Osteoblast (primary cell): ENCODE measurements at regions not wholly inside any gene's neighbourhood (a gene's known extent, or its start where the extent isn't known, plus 50 kb on each side); places are given as distances from the start of the nearest gene placed in this dataset.

Source experiments
- DNase-seq: peaks from one replicate; pipeline ENCODE4 v3.0.0; 2011; ENCODE audit warnings: low spot score, mixed read lengths; ENCODE audit not compliant: insufficient read length; ENCODE audit errors: missing footprints
- H2AFZ ChIP-seq: 2 replicates; pipeline ENCODE4 v1.6.0; 2011; ENCODE audit warnings: mild to moderate bottlenecking, low read length
- H3K27ac ChIP-seq: 2 replicates; pipeline ENCODE4 v1.5.1; 2011; ENCODE audit warnings: mild to moderate bottlenecking, low read depth, low read length, moderate library complexity
- H3K27me3 ChIP-seq: 2 replicates; pipeline ENCODE4 v1.6.0; 2012; ENCODE audit warnings: mild to moderate bottlenecking, control low read depth, inconsistent platforms, low read length, moderate library complexity; ENCODE audit not compliant: insufficient read depth
- H3K36me3 ChIP-seq: 2 replicates; pipeline ENCODE4 v1.5.1; 2011; ENCODE audit warnings: mild to moderate bottlenecking, low read length, control low read depth, moderate library complexity; ENCODE audit not compliant: insufficient read depth
- H3K4me1 ChIP-seq: 2 replicates; pipeline ENCODE4 v1.5.1; 2011; ENCODE audit warnings: mild to moderate bottlenecking, low read length, control low read depth, moderate library complexity; ENCODE audit not compliant: insufficient read depth
- H3K4me2 ChIP-seq: 2 replicates; pipeline ENCODE4 v1.6.0; 2011; ENCODE audit warnings: mild to moderate bottlenecking, low read length; ENCODE audit not compliant: insufficient read depth
- H3K4me3 ChIP-seq: fragments of 200-600 bp; sonication (generic); 3 replicates; pipeline ENCODE4 v1.5.1; 2012; ENCODE audit warnings: mild to moderate bottlenecking, low read length, inconsistent platforms; ENCODE audit not compliant: insufficient read depth
- H3K79me2 ChIP-seq: 2 replicates; pipeline ENCODE4 v1.6.0; 2012; ENCODE audit warnings: mild to moderate bottlenecking, low read length, control low read depth, inconsistent platforms; ENCODE audit not compliant: insufficient read depth
- H3K9me3 ChIP-seq: 2 replicates; pipeline ENCODE4 v1.5.1; 2011; ENCODE audit warnings: low read depth, low read length, control low read depth
- H4K20me1 ChIP-seq: 2 replicates; pipeline ENCODE4 v1.6.0; 2012; ENCODE audit warnings: mild to moderate bottlenecking, low read length, control low read depth; ENCODE audit not compliant: insufficient read depth
- CTCF ChIP-seq: IDR thresholded peaks from 2 replicates; pipeline ENCODE4 v1.5.1; 2011; ENCODE audit warnings: mild to moderate bottlenecking, low read depth, low read length, moderate library complexity; ENCODE audit errors: extremely low read depth

DNA sequence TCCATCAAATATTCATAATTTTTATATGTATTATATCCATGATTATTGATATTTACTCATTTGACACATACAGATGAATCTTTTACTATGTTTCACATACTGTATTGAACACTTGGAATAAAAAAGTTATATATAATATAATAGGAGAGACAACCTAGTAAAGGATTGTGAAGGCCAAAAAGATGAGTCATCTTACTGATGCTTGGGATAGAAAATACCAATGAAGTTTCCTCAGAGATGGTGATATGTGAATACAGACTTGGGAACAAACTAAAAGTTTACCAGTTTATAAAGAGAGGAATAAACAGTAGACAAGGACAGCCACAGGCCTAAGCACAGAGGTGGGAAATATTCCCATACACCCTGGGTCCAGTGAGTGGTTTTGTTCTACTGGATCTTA is 743.9 kb upstream of the FLRT2 start:
- DNase-seq: no peak
- Histone ChIP-seq H2AFZ (no peak overlapping the region), H3K79me2 (no peaks in the 10 kb centered on the region), H3K4me1 (no peaks in the 10 kb centered on the region), H3K27me3 (no peaks in the 10 kb centered on the region), H3K36me3 (no peaks in the 10 kb centered on the region), H4K20me1 (no peaks in the 10 kb centered on the region), H3K4me3 (no peak overlapping the region), H3K4me2 (no peak overlapping the region), H3K27ac (no peak overlapping the region), H3K9me3 (no peaks in the 10 kb centered on the region)
- no peak for TF ChIP-seq CTCF

DNA sequence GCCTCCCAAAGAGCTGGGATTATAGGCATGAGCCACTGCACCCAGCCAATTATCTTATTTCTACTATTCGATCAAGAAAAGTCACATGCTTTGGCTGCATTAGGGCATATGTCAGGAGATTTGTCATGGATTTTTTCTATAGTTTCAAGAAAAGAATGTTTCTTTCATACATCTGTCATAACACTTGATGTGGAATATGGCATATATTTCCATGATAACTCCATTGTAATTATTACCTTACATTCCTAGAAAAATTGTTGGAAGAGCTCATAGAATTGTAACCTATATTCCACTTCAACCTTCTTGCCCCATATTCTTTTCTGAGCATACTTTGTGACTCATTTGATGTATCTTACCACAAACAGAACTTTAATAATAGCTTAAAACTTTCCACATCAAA is 740.9 kb upstream of the FLRT2 start:
- Histone ChIP-seq H3K36me3 (no peaks in the 10 kb centered on the region), H3K4me3 (no peak overlapping the region)

DNA sequence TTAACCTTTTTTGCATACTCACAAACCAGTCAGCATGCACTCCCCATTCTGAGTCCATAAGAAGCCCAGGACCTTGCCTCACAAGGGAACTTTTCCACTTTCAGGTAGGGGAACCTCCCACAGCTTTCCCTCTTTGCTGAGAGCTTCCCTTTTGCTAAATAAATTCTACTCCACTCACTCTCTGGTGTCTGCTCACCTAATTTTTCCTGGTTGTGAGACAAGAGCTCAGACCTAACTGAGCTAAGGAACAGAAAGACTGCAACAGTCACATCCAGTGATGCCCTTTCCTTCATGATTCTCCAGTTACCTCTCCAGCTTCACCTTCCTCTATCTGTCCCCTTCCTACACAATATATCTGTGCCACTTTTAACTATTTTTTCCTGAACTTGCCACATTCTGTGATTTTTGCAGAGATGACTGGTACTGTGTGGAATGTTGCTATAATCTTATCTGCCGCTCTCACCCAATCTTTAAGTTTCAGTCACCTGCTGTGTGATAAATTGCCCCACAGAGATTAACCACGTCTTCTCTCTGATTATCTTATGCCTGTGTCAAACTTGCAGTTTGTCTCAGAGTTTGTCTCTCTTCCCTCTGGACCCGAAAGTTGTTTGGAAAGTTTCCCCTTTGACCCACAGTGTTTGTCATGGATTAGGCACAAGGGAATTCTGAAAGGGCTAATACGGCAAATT is 737.1 kb upstream of the FLRT2 start:
- Histone ChIP-seq H2AFZ (no peak overlapping the region), H3K9me3 (no peaks in the 10 kb centered on the region), H3K4me1 (no peaks in the 10 kb centered on the region), H3K4me3 (no peak overlapping the region), H3K27me3 (no peaks in the 10 kb centered on the region), H3K36me3 (no peaks in the 10 kb centered on the region), H3K4me2 (no peak overlapping the region), H3K27ac (no peak overlapping the region), H4K20me1 (no peaks in the 10 kb centered on the region), H3K79me2 (no peaks in the 10 kb centered on the region)
- no peak for DNase-seq
- no peak for TF ChIP-seq CTCF

More for the DNA sequence above, 740.9 kb upstream of the FLRT2 start:
- no peak for TF ChIP-seq CTCF
- no peaks in the 10 kb centered on the region for H3K79me2 ChIP-seq
- no peaks in the 10 kb centered on the region for H3K27me3 ChIP-seq
- H2AFZ ChIP-seq: no peak overlapping the region
- no peaks in the 10 kb centered on the region for H3K4me1 ChIP-seq
- H3K9me3 ChIP-seq: no peaks in the 10 kb centered on the region
- no peak for DNase-seq
- H3K27ac ChIP-seq: no peak overlapping the region
- H3K4me2 ChIP-seq: no peak overlapping the region
- H4K20me1 ChIP-seq: no peaks in the 10 kb centered on the region

DNA sequence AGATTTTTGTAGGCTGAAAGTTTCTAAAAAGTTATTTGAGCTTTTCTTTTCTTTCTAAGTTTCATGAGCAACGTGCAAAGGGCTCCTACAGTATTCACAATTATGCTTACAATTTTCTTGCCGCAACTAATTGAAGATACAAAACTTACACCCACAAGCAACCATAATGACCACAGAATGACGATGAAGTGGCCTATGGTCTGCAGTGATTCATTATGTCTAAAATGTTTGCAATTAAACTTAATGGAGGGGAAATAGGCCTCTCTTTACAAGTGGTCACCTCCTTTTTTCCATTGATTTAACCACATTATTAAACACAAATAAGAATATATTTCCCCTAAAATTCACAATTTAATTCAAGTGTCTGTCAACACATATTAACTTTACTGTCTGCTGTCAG is 732.6 kb upstream of the FLRT2 start:
- H3K27me3 ChIP-seq: no peaks in the 10 kb centered on the region
- no peak for TF ChIP-seq CTCF
- no peak overlapping the region for H3K4me2 ChIP-seq
- no peak for DNase-seq
- no peaks in the 10 kb centered on the region for H3K79me2 ChIP-seq
- no peaks in the 10 kb centered on the region for H3K4me1 ChIP-seq
- H3K27ac ChIP-seq: no peak overlapping the region
- H3K36me3 ChIP-seq: no peaks in the 10 kb centered on the region
- no peaks in the 10 kb centered on the region for H4K20me1 ChIP-seq
- H3K9me3 ChIP-seq: no peaks in the 10 kb centered on the region
- no peak overlapping the region for H2AFZ ChIP-seq
- H3K4me3 ChIP-seq: no peak overlapping the region
